GM12878 (cell line): ENCODE measurements at regions not wholly inside any gene's neighbourhood (a gene's known extent, or its start where the extent isn't known, plus 50 kb on each side); places are given as distances from the start of the nearest gene placed in this dataset.

ENCODE experiments used
- ATAC-seq: fragments of 200-7000 bp; cut with Tn5 transposase; 3 replicates; pipeline ENCODE4 v1.9.1; 2020; ENCODE audit warnings: mild to moderate bottlenecking, moderate library complexity
- BruUV-seq: library from RNA; stranded (reverse); fragments of 400-500 nt; replicated peaks from 2 replicates; lab custom pipeline; 2021; lab: Mats Ljungman, UMichigan
- CTCF ChIA-PET: fragments of 300-600 bp; sonication (Branson Sonifier 250); formaldehyde crosslinking; extraction: SDS; loops from one replicate; lab custom pipeline; 2021; ENCODE audit warnings: inconsistent platforms; lab: Yijun Ruan, JAX
- POLR2A ChIA-PET: fragments of 350-600 bp; formaldehyde crosslinking; extraction: SDS; loops from one replicate; lab custom pipeline; 2021; ENCODE audit warnings: inconsistent platforms; lab: Charles Lee
- RAD21 ChIA-PET: fragments of 300-600 bp; sonication (Branson Sonifier 250); formaldehyde crosslinking; loops from one replicate; lab custom pipeline; 2023; ENCODE audit warnings: antibody characterized with exemption; ENCODE audit not compliant: unreplicated experiment; lab: Charles Lee
- SMC1A ChIA-PET: fragments of 300-600 bp; sonication (Branson Sonifier 250); formaldehyde crosslinking; loops from one replicate; lab custom pipeline; 2023; ENCODE audit not compliant: unreplicated experiment, uncharacterized antibody; lab: Charles Lee
- DNase-seq: peaks from one replicate; pipeline ENCODE4 v3.0.0-alpha.2; 2011; ENCODE audit warnings: low read depth, low spot score
- FAIRE-seq: peaks from 3 replicates; lab custom pipeline; 2011; peaks lifted over from hg19 to GRCh38; lab: Jason Lieb, UNC
- H2AFZ ChIP-seq: 2 replicates; pipeline ENCODE4 v1.6.0; 2011; ENCODE audit warnings: low read depth, low read length, control low read depth; ENCODE audit not compliant: control insufficient read depth
- H3K27ac ChIP-seq: 2 replicates; pipeline ENCODE4 v1.5.1; 2011; ENCODE audit warnings: control low read depth; ENCODE audit not compliant: control insufficient read depth, insufficient read depth
- H3K27me3 ChIP-seq, 2 experiments: replicated peaks in 1 of 2; 2 replicates each; pipeline versions ENCODE4 v1.6.0 to v1.6.1; 2011; ENCODE audit warnings: low read length in 1 of 2; ENCODE audit not compliant: control insufficient read depth in 2 of 2, insufficient read depth in 2 of 2
- H3K36me3 ChIP-seq, 2 experiments: 2 replicates each; pipeline ENCODE4 v1.5.1; 2011; ENCODE audit warnings: low read length in 1 of 2; ENCODE audit not compliant: control insufficient read depth in 2 of 2, insufficient read depth in 2 of 2
- H3K4me1 ChIP-seq: 2 replicates; pipeline ENCODE4 v1.6.1; 2011; ENCODE audit warnings: mild to moderate bottlenecking, low read length, moderate library complexity, mixed read lengths; ENCODE audit not compliant: control insufficient read depth, insufficient read depth
- H3K4me2 ChIP-seq: 2 replicates; pipeline ENCODE4 v1.6.0; 2011; ENCODE audit warnings: control low read depth; ENCODE audit not compliant: control insufficient read depth, insufficient read depth
- H3K4me3 ChIP-seq: fragments of 200-600 bp; sonication (generic); 2 replicates; pipeline ENCODE4 v1.5.1; 2016
- H3K79me2 ChIP-seq: 2 replicates; pipeline ENCODE4 v1.6.0; 2011; ENCODE audit warnings: low read length; ENCODE audit not compliant: control insufficient read depth, insufficient read depth
- H3K9ac ChIP-seq: 2 replicates; pipeline ENCODE4 v1.8.0; 2011; ENCODE audit warnings: low read length, control low read depth, mixed read lengths; ENCODE audit not compliant: control insufficient read depth, insufficient read depth
- H3K9me3 ChIP-seq: replicated peaks from 3 replicates; pipeline ENCODE4 v1.5.1; 2011; ENCODE audit warnings: mild to moderate bottlenecking, low read length; ENCODE audit not compliant: control insufficient read depth, insufficient read depth
- H4K20me1 ChIP-seq: 2 replicates; pipeline ENCODE4 v1.6.0; 2011; ENCODE audit not compliant: control insufficient read depth, insufficient read depth
- BMI1 ChIP-seq: fragments of 450-650 bp; IDR thresholded peaks from 2 replicates; pipeline ENCODE4 v1.6.1; 2016; ENCODE audit warnings: mild to moderate bottlenecking, moderate library complexity, borderline replicate concordance
- CBFB ChIP-seq: IDR thresholded peaks from 2 replicates; pipeline ENCODE4 v1.6.1; 2016; ENCODE audit warnings: antibody characterized with exemption, low read depth
- CREB1 ChIP-seq: IDR thresholded peaks from 2 replicates; pipeline ENCODE4 v1.6.1; 2012; ENCODE audit warnings: low read depth, mild to moderate bottlenecking, inconsistent platforms
- FOS ChIP-seq: IDR thresholded peaks from 3 replicates; pipeline ENCODE4 v1.6.1; 2011; ENCODE audit warnings: borderline replicate concordance; ENCODE audit not compliant: insufficient read length; ENCODE audit errors: extremely low read depth
- GABPA ChIP-seq: IDR thresholded peaks from 2 replicates; pipeline ENCODE4 v1.6.1; 2014; ENCODE audit warnings: antibody characterized with exemption, low read depth, mild to moderate bottlenecking, inconsistent platforms
- HDGF ChIP-seq: fragments of 450-650 bp; IDR thresholded peaks from 2 replicates; pipeline ENCODE4 v1.6.1; 2016; ENCODE audit warnings: antibody characterized with exemption
- MYB ChIP-seq: fragments of 150-350 bp; IDR thresholded peaks from 2 replicates; pipeline ENCODE4 v1.6.1; 2014; ENCODE audit warnings: mild to moderate bottlenecking, low read depth, low read length, borderline replicate concordance
- YY1 ChIP-seq: IDR thresholded peaks from 2 replicates; pipeline ENCODE4 v1.6.1; 2011; ENCODE audit warnings: low read depth, mild to moderate bottlenecking, low read length
- ZNF217 ChIP-seq: fragments of 450-650 bp; IDR thresholded peaks from 2 replicates; pipeline ENCODE4 v1.6.1; 2017; ENCODE audit warnings: antibody characterized with exemption, mild to moderate bottlenecking
- ZNF274 ChIP-seq: IDR thresholded peaks from one replicate; pipeline ENCODE4 v1.8.0; 2011; ENCODE audit not compliant: insufficient read length, insufficient read depth
- WGBS: methylation state at CpG from one replicate; pipeline ENCODE4 v1.1.6; 2016; ENCODE audit warnings: low lambda C conversion rate; ENCODE audit not compliant: insufficient replicate concordance, insufficient coverage; ENCODE audit errors: missing lambda C conversion rate; 5-methylcytosine and 5-hydroxymethylcytosine counted together
- in situ Hi-C: fragments of 300-500 bp; cut with MboI; formaldehyde crosslinking; loops from 9 replicates; pipeline ENCODE4 v1.14.3; 2018; ENCODE audit warnings: mixed read lengths
- intact Hi-C: fragments of 100-400 bp; cut with micrococcal nuclease; formaldehyde crosslinking; loops from one replicate; pipeline ENCODE4 v1.14.2; 2022; ENCODE audit not compliant: unreplicated experiment
- TF ChIP-seq, protein P1 (sequence below): fragments of 450-650 bp; IDR thresholded peaks from 2 replicates; pipeline ENCODE4 v1.6.1; 2017; ENCODE audit warnings: mild to moderate bottlenecking, low read depth, inconsistent platforms; ENCODE audit not compliant: poor library complexity, severe bottlenecking

DNA sequence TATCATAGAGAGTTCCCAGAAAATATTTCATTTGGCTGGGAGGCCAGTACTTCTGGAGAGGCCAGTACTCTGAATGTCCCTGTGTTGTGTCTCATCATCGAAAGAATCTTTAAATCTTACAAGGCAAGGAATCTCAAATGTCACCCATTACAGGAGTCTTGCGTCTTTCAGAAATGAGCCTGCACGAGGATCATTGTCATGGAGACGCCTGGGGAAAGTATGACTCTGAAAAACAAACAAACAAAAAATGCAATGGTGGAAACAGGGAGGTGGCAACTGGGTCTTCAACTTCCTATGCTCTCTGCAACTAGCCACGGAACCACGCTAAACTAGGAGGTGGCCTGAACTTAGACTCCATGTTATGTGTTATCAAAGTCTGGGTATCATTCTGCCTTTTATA, 804.6 kb downstream of the EPHA3 start:
- CTCF ChIA-PET: no interaction called here
- SMC1A ChIA-PET: no interaction called here
- 16% methylated on average over 6 of the region's 6 CpGs for WGBS

More for the DNA sequence above, 804.6 kb downstream of the EPHA3 start:
- ATAC-seq (no peak), DNase-seq (no peak), FAIRE-seq (no peak)
- Histone ChIP-seq H3K79me2 (no peaks in the 10 kb centered on the region), H2AFZ (no peak overlapping the region), H3K27ac (no peak overlapping the region), H3K27me3 (no peaks in the 10 kb centered on the region), H3K4me3 (no peak overlapping the region), H3K9ac (no peak overlapping the region), H4K20me1 (no peaks in the 10 kb centered on the region), H3K4me2 (no peak overlapping the region), H3K4me1 (no peaks in the 10 kb centered on the region), H3K36me3 (no peaks in the 10 kb centered on the region), H3K9me3 (no peaks in the 10 kb centered on the region)
- TF ChIP-seq FOS: no peak
- TF ChIP-seq CBFB: no peak
- no peak for TF ChIP-seq HDGF
- no peak for TF ChIP-seq BMI1
- no peak for TF ChIP-seq MYB
- TF ChIP-seq ZNF217: no peak
- TF ChIP-seq CREB1: no peak
- no peak for TF ChIP-seq ZNF274
- TF ChIP-seq, protein P1, sequence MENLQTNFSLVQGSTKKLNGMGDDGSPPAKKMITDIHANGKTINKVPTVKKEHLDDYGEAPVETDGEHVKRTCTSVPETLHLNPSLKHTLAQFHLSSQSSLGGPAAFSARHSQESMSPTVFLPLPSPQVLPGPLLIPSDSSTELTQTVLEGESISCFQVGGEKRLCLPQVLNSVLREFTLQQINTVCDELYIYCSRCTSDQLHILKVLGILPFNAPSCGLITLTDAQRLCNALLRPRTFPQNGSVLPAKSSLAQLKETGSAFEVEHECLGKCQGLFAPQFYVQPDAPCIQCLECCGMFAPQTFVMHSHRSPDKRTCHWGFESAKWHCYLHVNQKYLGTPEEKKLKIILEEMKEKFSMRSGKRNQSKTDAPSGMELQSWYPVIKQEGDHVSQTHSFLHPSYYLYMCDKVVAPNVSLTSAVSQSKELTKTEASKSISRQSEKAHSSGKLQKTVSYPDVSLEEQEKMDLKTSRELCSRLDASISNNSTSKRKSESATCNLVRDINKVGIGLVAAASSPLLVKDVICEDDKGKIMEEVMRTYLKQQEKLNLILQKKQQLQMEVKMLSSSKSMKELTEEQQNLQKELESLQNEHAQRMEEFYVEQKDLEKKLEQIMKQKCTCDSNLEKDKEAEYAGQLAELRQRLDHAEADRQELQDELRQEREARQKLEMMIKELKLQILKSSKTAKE: no peak
- TF ChIP-seq YY1: no peak
- no peak for TF ChIP-seq GABPA
- ChIA-PET RAD21 (no interaction called here), POLR2A (no interaction called here)
- no TSS peak for BruUV-seq
- intact Hi-C loops: no loop called here
- in situ Hi-C loops: no loop called here
